ENCODE measurements at regions not wholly inside any gene's neighbourhood (a gene's known extent, or its start where the extent isn't known, plus 50 kb on each side); places are given as distances from the start of the nearest gene placed in this dataset.

- intact Hi-C loops (cut with micrococcal nuclease): loop anchor here (1.0 to 5.0 kb wide), 6 partner anchors 33 to 279 kb away; no protein-coding TSS in a partner anchor
- FAIRE-seq (peak; percentile 82), DNase-seq (ENCODE audit: low read depth, low spot score) (peak; percentile 81)
- Histone ChIP-seq H3K36me3 (ENCODE audit: control insufficient read depth in 2 of 2, extremely low read depth in 1 of 2, insufficient read depth in 2 of 2, low read length in 2 of 2) (no peaks in the 10 kb centered on the region), H3K9me3 (replicated peaks; ENCODE audit: control insufficient read depth, insufficient read depth, low read length) (no peaks in the 10 kb centered on the region), H2AFZ (ENCODE audit: low read depth, low read length) (peak overlapping the region; percentile 36), H3K27ac (ENCODE audit: insufficient read depth, low read depth, low read length) (peak overlapping the region; percentile 92), H3K79me2 (ENCODE audit: control insufficient read depth, insufficient read depth, low read length) (no peaks in the 10 kb centered on the region), H4K20me1 (replicated peaks; ENCODE audit: control insufficient read depth, extremely low read depth, insufficient read depth, low read length) (no peaks in the 10 kb centered on the region), H3K4me1 (ENCODE audit: control insufficient read depth, extremely low read depth, insufficient read depth, low read length) (peaks cover 31% of the 10 kb centered on the region), H3K27me3 (ENCODE audit: control insufficient read depth in 2 of 2, insufficient read depth in 2 of 2, low read length in 2 of 2) (no peaks in the 10 kb centered on the region), H3K9me1 (replicated peaks; ENCODE audit: control insufficient read depth, extremely low read depth, insufficient read depth, low read length) (no peaks in the 10 kb centered on the region), H3K4me3 (replicated peaks in 1 of 3; ENCODE audit: insufficient read depth in 1 of 3, low read depth in 1 of 3, low read length in 3 of 3) (no peak overlapping the region), H3K9ac (replicated peaks; ENCODE audit: extremely low read depth, insufficient read depth, low read length) (peak overlapping the region; percentile 69), H3K4me2 (ENCODE audit: insufficient read depth, low read length) (peak overlapping the region; percentile 43)
- no peak for TF ChIP-seq EZH2 (IDR thresholded peaks at IDR 0.05; ENCODE audit: borderline replicate concordance, low read depth, low read length, severe bottlenecking)
- TF ChIP-seq CTCF (IDR thresholded peaks at IDR 0.05; ENCODE audit: extremely low read depth in 1 of 2, insufficient read depth in 1 of 2, low read depth in 1 of 2, low read length in 2 of 2): no peak
- TF ChIP-seq MYC (IDR thresholded peaks at IDR 0.05; ENCODE audit: low read depth, low read length): no peak
- TF ChIP-seq POLR2A (IDR thresholded peaks at IDR 0.05; ENCODE audit: low read depth, low read length): no peak
- peak; percentile 83 for TF ChIP-seq JUN (IDR thresholded peaks at IDR 0.05; ENCODE audit: borderline replicate concordance, insufficient read depth, insufficient read length, low read depth)
- TF ChIP-seq GATA2 (IDR thresholded peaks at IDR 0.05; ENCODE audit: insufficient read depth, insufficient read length, low read depth, low read length): peak; percentile 94
- TF ChIP-seq POLR2AphosphoS5 (IDR thresholded peaks at IDR 0.05; ENCODE audit: insufficient read depth, low read depth, low read length): peak; percentile 52
- TF ChIP-seq FOS (IDR thresholded peaks at IDR 0.05; ENCODE audit: borderline replicate concordance, insufficient read depth, low read length): peak; percentile 86
- TF ChIP-seq MAX (IDR thresholded peaks at IDR 0.05; ENCODE audit: insufficient read depth, insufficient read length): no peak
- dilution Hi-C loops (cut with MboI; ENCODE audit: extremely low pct_ligation_motif_present, low sequenced_read_pairs): no loop called here
- BruUV-seq (replicated peaks): TSS peak; percentile 73
- ChIA-PET POLR2A (interaction anchor here (1.0 to 1.1 kb wide), 2 partner anchors 33 to 280 kb away, joined by 3 to 6 read pairs; partner anchors contain the start of gene THBS1), CTCF (interaction anchor here (1.0 to 1.6 kb wide), 4 partner anchors 8 to 35 kb away, joined by 3 to 4 read pairs (median 3); no protein-coding TSS in a partner anchor)
These were observed 280.3 kb upstream of the THBS1 start for GRCh38 chr15:39300451-39301153.

All from endothelial cell of umbilical vein (primary cell).